Mesendoderm (in vitro differentiated cells): ENCODE measurements at regions not wholly inside any gene's neighbourhood (a gene's known extent, or its start where the extent isn't known, plus 50 kb on each side); places are given as distances from the start of the nearest gene placed in this dataset.
A peak's percentile ranks its signal among the peaks of the same experiment; 100 is the strongest.

ENCODE experiments used
- DNase-seq: peaks from one replicate; pipeline ENCODE4 v3.0.0; 2013
- H2AK5ac ChIP-seq: 2 replicates; pipeline ENCODE4 v1.6.1; 2013; ENCODE audit warnings: low read length, inconsistent platforms
- H2BK120ac ChIP-seq: 2 replicates; pipeline ENCODE4 v1.6.1; 2013; ENCODE audit warnings: low read depth, mild to moderate bottlenecking, low read length, moderate library complexity, mixed read lengths
- H2BK15ac ChIP-seq: replicated peaks from 2 replicates; pipeline ENCODE4 v1.6.1; 2013; ENCODE audit warnings: low read depth, mild to moderate bottlenecking, moderate library complexity
- H2BK5ac ChIP-seq: 2 replicates; pipeline ENCODE4 v1.6.1; 2013; ENCODE audit warnings: low read length, inconsistent platforms
- H3K18ac ChIP-seq: 2 replicates; pipeline ENCODE4 v1.6.1; 2013; ENCODE audit warnings: mild to moderate bottlenecking, low read length, mixed read lengths
- H3K23ac ChIP-seq: one replicate; pipeline ENCODE4 v1.6.1; 2013; ENCODE audit warnings: low read length
- H3K27ac ChIP-seq: 2 replicates; pipeline ENCODE4 v1.5.1; 2013; ENCODE audit warnings: low read depth, mild to moderate bottlenecking, inconsistent platforms, low read length, moderate library complexity
- H3K27me3 ChIP-seq: 2 replicates; pipeline ENCODE4 v1.6.1; 2013; ENCODE audit warnings: low read length, control low read depth, mild to moderate bottlenecking, inconsistent platforms; ENCODE audit not compliant: insufficient read depth, poor library complexity
- H3K36me3 ChIP-seq: 2 replicates; pipeline ENCODE4 v1.6.1; 2013; ENCODE audit warnings: low read length, inconsistent platforms; ENCODE audit not compliant: control insufficient read depth, insufficient read depth
- H3K4ac ChIP-seq: one replicate; pipeline ENCODE4 v1.6.1; 2013; ENCODE audit warnings: low read depth, mild to moderate bottlenecking, low read length, moderate library complexity
- H3K4me1 ChIP-seq: 2 replicates; pipeline ENCODE4 v1.6.1; 2013; ENCODE audit warnings: low read depth, low read length, inconsistent platforms; ENCODE audit not compliant: control insufficient read depth
- H3K4me2 ChIP-seq: 2 replicates; pipeline ENCODE4 v1.6.1; 2013; ENCODE audit warnings: low read length
- H3K4me3 ChIP-seq: 2 replicates; pipeline ENCODE4 v1.5.1; 2013; ENCODE audit warnings: mild to moderate bottlenecking, low read length
- H3K56ac ChIP-seq: one replicate; pipeline ENCODE4 v1.6.1; 2013; ENCODE audit warnings: low read length
- H3K79me1 ChIP-seq: 2 replicates; pipeline ENCODE4 v1.6.1; 2013; ENCODE audit warnings: low read length, inconsistent platforms
- H3K79me2 ChIP-seq: 2 replicates; pipeline ENCODE4 v1.6.1; 2013; ENCODE audit warnings: mild to moderate bottlenecking, low read length; ENCODE audit not compliant: control insufficient read depth, insufficient read depth
- H3K9ac ChIP-seq: 2 replicates; pipeline ENCODE4 v1.6.1; 2013; ENCODE audit warnings: low read length, inconsistent platforms
- H4K5ac ChIP-seq: one replicate; pipeline ENCODE4 v1.6.1; 2013; ENCODE audit warnings: low read length
- H4K8ac ChIP-seq: one replicate; pipeline ENCODE4 v1.6.1; 2013; ENCODE audit warnings: low read depth, mild to moderate bottlenecking, control low read depth, low read length, moderate library complexity
- WGBS: extraction: QIAGEN DNeasy Blood & Tissue Kit; methylation state at CpG from one replicate; pipeline ENCODE4 v1.1.7; 2013; ENCODE audit warnings: low lambda C conversion rate, missing lambda C conversion rate; ENCODE audit not compliant: insufficient coverage; ENCODE audit errors: extremely low coverage; 5-methylcytosine and 5-hydroxymethylcytosine counted together

DNA sequence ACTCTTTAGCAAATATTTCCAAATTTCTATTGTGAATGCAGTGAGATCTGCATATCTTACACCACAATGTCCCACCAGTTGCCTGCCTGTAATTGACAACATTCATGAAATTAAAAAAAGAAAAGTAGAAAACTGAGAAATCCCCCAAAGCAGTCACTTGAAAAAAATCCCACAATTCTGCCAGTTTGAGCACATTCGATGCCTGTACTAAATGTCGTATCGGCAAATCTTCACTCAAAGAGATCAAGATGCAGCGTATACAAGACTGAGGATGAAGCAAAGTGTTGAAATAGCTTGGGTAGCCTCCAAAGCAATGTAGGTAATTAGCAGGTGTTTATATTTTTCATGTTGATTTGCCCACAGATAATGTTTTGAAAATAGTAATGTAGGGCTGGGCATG lies 186.7 kb upstream of the ZEB2 start:
- no peak overlapping the region for H3K9ac ChIP-seq
- H3K18ac ChIP-seq, result no peak overlapping the region
- peaks cover 1% of the 10 kb centered on the region for H3K4me1 ChIP-seq
- no CpG with 5 or more reads among the region's 4 CpGs for WGBS
- no peak for DNase-seq
- no peak overlapping the region for H4K5ac ChIP-seq
- H3K36me3 ChIP-seq, result no peaks in the 10 kb centered on the region
- H3K23ac ChIP-seq, result no peak overlapping the region
- no peaks in the 10 kb centered on the region for H3K79me2 ChIP-seq
- no peaks in the 10 kb centered on the region for H3K27me3 ChIP-seq
- no peak overlapping the region for H3K27ac ChIP-seq
- no peak overlapping the region for H2AK5ac ChIP-seq
- no peak overlapping the region for H3K56ac ChIP-seq
- H4K8ac ChIP-seq, result no peak overlapping the region
- H3K4ac ChIP-seq, result no peak overlapping the region
- no peak overlapping the region for H2BK5ac ChIP-seq
- H3K4me2 ChIP-seq, result no peak overlapping the region
- no peak overlapping the region for H2BK120ac ChIP-seq
- peak overlapping the region; percentile 59 for H2BK15ac ChIP-seq
- H3K4me3 ChIP-seq, result no peak overlapping the region
- H3K79me1 ChIP-seq, result no peaks in the 10 kb centered on the region

DNA sequence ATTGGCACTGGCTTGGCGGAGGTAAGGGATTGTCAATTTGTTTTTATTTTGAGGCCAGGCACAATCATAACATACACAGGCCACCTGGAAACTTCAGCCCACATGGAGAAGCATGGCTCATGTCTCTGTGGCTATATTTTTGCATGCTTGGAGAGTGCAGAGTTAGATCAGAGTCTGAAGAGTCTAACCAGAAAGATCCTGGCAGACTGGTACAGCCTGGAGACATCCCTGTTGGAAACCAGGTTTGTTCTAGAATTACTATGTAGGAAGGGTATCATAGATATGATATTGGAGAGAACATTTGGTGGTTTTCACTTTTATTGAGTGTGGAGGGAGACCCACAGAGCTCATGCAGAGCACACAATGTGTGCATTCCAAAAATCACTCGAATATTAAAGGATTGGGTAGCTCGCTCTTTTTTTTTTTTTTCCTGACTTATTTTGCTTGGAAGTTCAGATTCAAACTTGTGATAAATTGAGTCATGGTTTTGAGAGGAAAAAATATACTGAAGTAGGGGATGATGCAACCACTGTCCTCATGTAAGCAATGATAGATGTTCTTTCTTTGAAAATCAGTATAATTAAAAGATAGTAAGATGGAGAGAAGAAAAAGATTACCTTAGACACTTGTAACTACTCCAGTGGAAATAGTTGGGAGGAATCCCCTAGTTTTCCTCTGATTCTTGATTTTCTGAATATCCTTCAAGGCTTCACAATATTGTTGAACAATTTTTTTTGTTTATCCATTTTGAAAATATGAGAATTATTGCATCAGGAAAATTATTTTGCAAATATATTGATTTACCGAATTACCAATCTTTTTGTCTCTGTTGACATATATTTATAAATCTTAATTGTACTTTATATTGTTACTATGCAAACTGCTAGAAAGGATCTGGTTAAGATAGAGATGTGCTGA lies 185.7 kb upstream of the ZEB2 start:
- Histone ChIP-seq H4K5ac (no peak overlapping the region), H2BK15ac (no peak overlapping the region), H3K4me3 (no peak overlapping the region), H3K56ac (no peak overlapping the region), H2BK5ac (no peak overlapping the region), H2BK120ac (no peak overlapping the region), H3K79me2 (no peaks in the 10 kb centered on the region), H3K27ac (no peak overlapping the region), H2AK5ac (no peak overlapping the region), H3K27me3 (no peaks in the 10 kb centered on the region), H3K4ac (no peak overlapping the region), H3K23ac (no peak overlapping the region), H3K18ac (peak overlapping the region; percentile 18), H4K8ac (no peak overlapping the region), H3K79me1 (no peaks in the 10 kb centered on the region), H3K36me3 (no peaks in the 10 kb centered on the region), H3K9ac (no peak overlapping the region), H3K4me1 (no peaks in the 10 kb centered on the region), H3K4me2 (no peak overlapping the region)
- no peak for DNase-seq
- no CpG with 5 or more reads among the region's 4 CpGs for WGBS

DNA sequence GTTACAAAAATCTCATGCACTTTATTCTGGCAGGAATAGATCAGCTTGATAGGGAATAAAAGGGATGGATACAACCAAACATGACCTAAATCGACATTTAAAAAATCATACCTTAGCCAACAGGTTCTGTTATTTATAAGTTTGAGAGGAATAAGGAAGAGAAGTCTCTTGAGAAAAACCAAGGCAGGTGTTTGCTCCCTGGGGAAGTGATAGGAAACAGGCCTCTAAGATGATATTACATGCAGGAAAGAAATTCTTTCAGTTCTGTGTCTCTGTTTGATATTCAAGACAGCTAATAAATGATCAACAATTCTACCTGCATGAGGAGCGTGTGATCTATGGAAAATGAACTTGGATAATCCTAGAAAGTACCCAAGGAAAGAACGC lies 184.8 kb upstream of the ZEB2 start:
- Histone ChIP-seq H3K4me1 (no peaks in the 10 kb centered on the region), H3K4ac (no peak overlapping the region), H3K4me3 (no peak overlapping the region), H3K18ac (no peak overlapping the region), H3K56ac (no peak overlapping the region), H3K79me1 (no peaks in the 10 kb centered on the region), H3K9ac (no peak overlapping the region), H4K5ac (no peak overlapping the region), H3K27me3 (no peaks in the 10 kb centered on the region), H3K36me3 (no peaks in the 10 kb centered on the region), H2BK5ac (no peak overlapping the region), H3K23ac (no peak overlapping the region), H3K79me2 (no peaks in the 10 kb centered on the region), H2BK15ac (no peak overlapping the region), H3K4me2 (no peak overlapping the region), H2BK120ac (no peak overlapping the region), H4K8ac (no peak overlapping the region), H3K27ac (no peak overlapping the region), H2AK5ac (no peak overlapping the region)
- WGBS, result no CpG with 5 or more reads among the region's 3 CpGs
- no peak for DNase-seq

DNA sequence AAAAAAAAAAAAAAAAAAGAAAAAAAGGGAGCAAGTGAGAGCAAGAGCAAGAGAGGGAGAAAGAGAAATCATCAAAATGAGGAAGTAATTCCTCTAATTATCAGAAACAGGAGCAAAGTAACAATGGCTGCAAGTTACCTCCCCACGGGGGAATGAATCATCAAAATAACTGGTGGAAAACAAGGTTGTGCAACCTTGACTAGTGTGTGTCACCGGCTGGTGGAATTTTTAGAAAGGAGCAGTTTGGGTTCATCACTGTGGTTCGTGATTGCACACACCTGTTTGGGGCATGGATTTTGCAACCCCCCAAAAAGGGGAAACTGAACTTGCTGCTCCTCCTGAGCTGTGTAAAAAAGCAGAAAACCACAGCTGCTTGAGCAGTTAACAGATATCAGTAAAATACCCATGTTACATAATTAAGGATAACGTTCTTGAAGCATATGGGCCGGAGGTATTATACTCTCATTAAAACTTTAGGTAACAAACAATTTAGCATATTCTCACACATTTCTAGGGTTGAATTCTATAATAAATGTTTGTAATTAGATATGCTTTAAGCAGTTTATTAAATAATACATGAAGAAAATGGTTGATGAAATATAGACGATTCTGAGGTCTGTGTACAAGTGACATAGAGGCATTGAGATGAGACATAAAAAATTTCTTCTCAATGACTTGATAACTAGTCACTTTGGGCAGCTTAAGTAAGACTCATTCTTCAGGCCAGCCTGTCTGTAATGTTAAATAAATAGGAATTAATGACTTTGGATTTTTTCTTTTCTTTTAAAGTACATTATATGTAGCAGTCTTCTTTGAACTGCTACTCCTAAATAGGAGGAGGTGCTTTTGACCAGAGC lies 184.2 kb upstream of the ZEB2 start:
- Histone ChIP-seq H3K4me2 (no peak overlapping the region), H2BK15ac (no peak overlapping the region), H3K4me3 (no peak overlapping the region), H3K4ac (no peak overlapping the region), H3K79me2 (no peaks in the 10 kb centered on the region), H2AK5ac (no peak overlapping the region), H4K5ac (no peak overlapping the region), H4K8ac (no peak overlapping the region), H2BK5ac (no peak overlapping the region), H3K9ac (no peak overlapping the region), H3K79me1 (no peaks in the 10 kb centered on the region), H3K36me3 (no peaks in the 10 kb centered on the region), H3K4me1 (no peaks in the 10 kb centered on the region), H2BK120ac (no peak overlapping the region), H3K27ac (no peak overlapping the region), H3K27me3 (no peaks in the 10 kb centered on the region), H3K18ac (no peak overlapping the region), H3K23ac (no peak overlapping the region), H3K56ac (no peak overlapping the region)
- peak; percentile 30 for DNase-seq
- 100% methylated on average over 1 of the region's 6 CpGs for WGBS

DNA sequence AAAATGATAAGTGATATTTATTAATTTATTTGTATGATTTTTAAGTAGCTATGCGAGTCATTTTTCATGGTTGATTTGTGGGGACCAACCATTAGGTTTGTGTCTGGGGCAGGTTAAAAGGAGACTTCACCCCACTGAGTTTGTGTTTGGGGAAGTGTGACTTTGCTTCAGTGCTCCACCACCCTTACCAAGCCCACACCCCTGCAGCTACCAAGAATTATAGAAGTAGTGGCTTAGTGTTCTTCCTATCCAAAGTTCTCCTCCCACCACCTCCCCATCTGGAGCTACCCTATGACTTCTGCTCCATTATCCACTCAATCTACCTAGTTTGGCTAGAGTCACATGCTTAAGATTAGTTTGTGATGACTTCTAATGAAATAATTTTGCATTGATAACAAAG lies 182.1 kb upstream of the ZEB2 start:
- H3K27ac ChIP-seq, result no peak overlapping the region
- H3K36me3 ChIP-seq, result no peaks in the 10 kb centered on the region
- H3K23ac ChIP-seq, result no peak overlapping the region
- no peaks in the 10 kb centered on the region for H3K4me1 ChIP-seq
- H2BK5ac ChIP-seq, result no peak overlapping the region
- H3K79me1 ChIP-seq, result no peaks in the 10 kb centered on the region
- no peaks in the 10 kb centered on the region for H3K79me2 ChIP-seq
- H3K9ac ChIP-seq, result no peak overlapping the region
- no peak overlapping the region for H3K18ac ChIP-seq
- no peak overlapping the region for H3K4me3 ChIP-seq
- H2BK15ac ChIP-seq, result no peak overlapping the region
- no peak overlapping the region for H2AK5ac ChIP-seq
- 100% methylated on average over 1 of the region's 1 CpG for WGBS
- H3K4ac ChIP-seq, result no peak overlapping the region
- no peak overlapping the region for H4K5ac ChIP-seq
- no peak for DNase-seq
- H3K56ac ChIP-seq, result no peak overlapping the region
- no peaks in the 10 kb centered on the region for H3K27me3 ChIP-seq
- no peak overlapping the region for H2BK120ac ChIP-seq
- no peak overlapping the region for H3K4me2 ChIP-seq
- no peak overlapping the region for H4K8ac ChIP-seq
